ENCODE measurements at regions not wholly inside any gene's neighbourhood (a gene's known extent, or its start where the extent isn't known, plus 50 kb on each side); places are given as distances from the start of the nearest gene placed in this dataset.

GRCh38 chr14:106789318-106789717 is 1262.9 kb downstream of the TMEM121 start:
- Histone ChIP-seq H2AFZ (no peak overlapping the region), H3K4me3 (no peak overlapping the region), H3K9me2 (ENCODE audit: insufficient read depth) (no peaks in the 10 kb centered on the region), H3K4me2 (no peak overlapping the region), H3F3A (replicated peaks; ENCODE audit: low read depth) (no peaks in the 10 kb centered on the region), H3K27ac (ENCODE audit: low read depth) (no peak overlapping the region), H3K27me3 (ENCODE audit: insufficient read depth) (no peaks in the 10 kb centered on the region), H4K20me1 (replicated peaks; ENCODE audit: insufficient read depth) (no peaks in the 10 kb centered on the region), H3K36me3 (ENCODE audit: insufficient read depth) (no peaks in the 10 kb centered on the region; the same call in 1 of the 2 replicates), H3K79me2 (replicated peaks; ENCODE audit: insufficient read depth) (no peaks in the 10 kb centered on the region), H3K4me1 (ENCODE audit: insufficient read depth) (no peaks in the 10 kb centered on the region)
- ATAC-seq (no peak), DNase-seq (ENCODE audit: low spot score) (no peak)
- Mint-ChIP-seq H3K36me3 (ENCODE audit: low read depth) (peaks cover 36% of the 10 kb centered on the region), H3K9me3 (peaks cover 96% of the 10 kb centered on the region), H3K27me3 (ENCODE audit: insufficient read depth, low read depth, poor library complexity) (no peaks in the 10 kb centered on the region), H3K4me3 (no peak overlapping the region), H3K4me1 (no peaks in the 10 kb centered on the region), H3K27ac (no peak overlapping the region)
- TF ChIP-seq STAT1 (IDR thresholded peaks at IDR 0.05; ENCODE audit: unreplicated experiment) (no peak), REST (IDR thresholded peaks at IDR 0.05; ENCODE audit: unreplicated experiment) (no peak), CREB1 (CRISPR knock-in tag; IDR thresholded peaks at IDR 0.05; ENCODE audit: low read depth) (no peak), ETS1 (IDR thresholded peaks at IDR 0.05) (no peak), NANOG (IDR thresholded peaks at IDR 0.05; ENCODE audit: borderline replicate concordance) (no peak), EZH2phosphoT487 (IDR thresholded peaks at IDR 0.05; ENCODE audit: unreplicated experiment) (no peak), ZNF114 (CRISPR knock-in tag; IDR thresholded peaks at IDR 0.05) (no peak), CTCF (conservative IDR thresholded peaks at IDR 0.05; ENCODE audit: low read depth in 2 of 2) (no peak), JUNB (IDR thresholded peaks at IDR 0.05; ENCODE audit: unreplicated experiment) (no peak), EZH2 (IDR thresholded peaks at IDR 0.05; ENCODE audit: low read depth, unreplicated experiment) (no peak), ZNF331 (CRISPR knock-in tag; IDR thresholded peaks at IDR 0.05; ENCODE audit: low read depth) (no peak), ZNF462 (CRISPR knock-in tag; IDR thresholded peaks at IDR 0.05) (no peak), POLR2AphosphoS5 (IDR thresholded peaks at IDR 0.05; ENCODE audit: low read depth) (no peak)
